OCI-LY1 (cell line): ENCODE measurements at regions not wholly inside any gene's neighbourhood (a gene's known extent, or its start where the extent isn't known, plus 50 kb on each side); places are given as distances from the start of the nearest gene placed in this dataset.

Experiments used
- H2AFZ ChIP-seq: fragments of 200-600 bp; sonication (generic), shearing (Covaris generic); 2 replicates; pipeline ENCODE4 v1.6.0; 2014; ENCODE audit warnings: antibody characterized with exemption, mild to moderate bottlenecking, low read length
- H3F3A ChIP-seq: fragments of 200-600 bp; sonication (generic), shearing (Covaris generic); 2 replicates; pipeline ENCODE4 v1.6.0; 2014; ENCODE audit warnings: mild to moderate bottlenecking, antibody characterized with exemption, low read length, moderate library complexity; ENCODE audit not compliant: insufficient read depth
- H3K27ac ChIP-seq: fragments of 200-600 bp; sonication (generic); 2 replicates; pipeline ENCODE4 v1.5.1; 2014; ENCODE audit warnings: low read length, mixed run types, mild to moderate bottlenecking, low read depth; ENCODE audit not compliant: poor library complexity, severe bottlenecking
- H3K27me3 ChIP-seq: fragments of 200-600 bp; sonication (generic); 2 replicates; pipeline ENCODE4 v1.6.0; 2014; ENCODE audit warnings: antibody characterized with exemption, mild to moderate bottlenecking, low read length, moderate library complexity; ENCODE audit not compliant: insufficient read depth
- H3K36me3 ChIP-seq: fragments of 200-600 bp; sonication (generic); 2 replicates; pipeline ENCODE4 v1.6.1; 2014; ENCODE audit warnings: mild to moderate bottlenecking, antibody characterized with exemption, low read length, moderate library complexity, mixed read lengths; ENCODE audit not compliant: insufficient read depth
- H3K4me1 ChIP-seq: fragments of 200-600 bp; sonication (generic); 2 replicates; pipeline ENCODE4 v1.5.1; 2014; ENCODE audit warnings: mild to moderate bottlenecking, low read length, moderate library complexity; ENCODE audit not compliant: insufficient read depth, severe bottlenecking
- H3K4me2 ChIP-seq: fragments of 200-600 bp; sonication (generic), shearing (Covaris generic); 2 replicates; pipeline ENCODE4 v1.6.1; 2014; ENCODE audit warnings: low read length
- H3K4me3 ChIP-seq: fragments of 200-600 bp; sonication (generic); 2 replicates; pipeline ENCODE4 v1.5.1; 2014; ENCODE audit warnings: low read length, low read depth, mild to moderate bottlenecking, mixed read lengths; ENCODE audit not compliant: poor library complexity, severe bottlenecking
- H3K79me2 ChIP-seq: fragments of 200-600 bp; shearing (Covaris generic); 2 replicates; pipeline ENCODE4 v1.6.1; 2016; ENCODE audit warnings: mixed run types, low read length, mixed read lengths; ENCODE audit not compliant: insufficient read depth
- H3K9ac ChIP-seq: fragments of 200-600 bp; sonication (generic), shearing (Covaris generic); 2 replicates; pipeline ENCODE4 v1.6.1; 2014; ENCODE audit warnings: mild to moderate bottlenecking, low read length, mixed read lengths
- H3K9me2 ChIP-seq: fragments of 200-600 bp; sonication (generic), shearing (Covaris generic); 2 replicates; pipeline ENCODE4 v1.6.1; 2014; ENCODE audit warnings: low read depth, mild to moderate bottlenecking, low read length, mixed read lengths
- H3K9me3 ChIP-seq: fragments of 200-600 bp; shearing (Covaris generic); 2 replicates; pipeline ENCODE4 v1.6.1; 2014; ENCODE audit warnings: low read length, mixed read lengths
- H4K20me1 ChIP-seq: fragments of 200-600 bp; sonication (generic), shearing (Covaris generic); 2 replicates; pipeline ENCODE4 v1.6.0; 2016; ENCODE audit warnings: mild to moderate bottlenecking, low read length; ENCODE audit not compliant: insufficient read depth
- CTCF ChIP-seq: fragments of 200-600 bp; sonication (generic), shearing (Covaris generic); IDR thresholded peaks from 2 replicates; pipeline ENCODE4 v1.5.1; 2017; ENCODE audit warnings: mild to moderate bottlenecking, antibody characterized with exemption, low read length, moderate library complexity, mixed read lengths
- EZH2 ChIP-seq: fragments of 200-600 bp; sonication (generic), shearing (Covaris generic); IDR thresholded peaks from 2 replicates; pipeline ENCODE4 v1.8.0; 2017; ENCODE audit warnings: borderline replicate concordance, mixed run types, mild to moderate bottlenecking, antibody characterized with exemption, low read length, moderate library complexity, mixed read lengths

GRCh38 chr21:27534206-27534605 is 567.3 kb upstream of the ADAMTS5 start:
- Histone ChIP-seq H3K27ac (no peak overlapping the region), H3K36me3 (no peaks in the 10 kb centered on the region), H3K9me2 (no peaks in the 10 kb centered on the region), H3F3A (no peaks in the 10 kb centered on the region), H4K20me1 (no peaks in the 10 kb centered on the region), H3K4me2 (no peak overlapping the region), H2AFZ (no peak overlapping the region), H3K79me2 (no peaks in the 10 kb centered on the region), H3K27me3 (no peaks in the 10 kb centered on the region), H3K4me1 (no peaks in the 10 kb centered on the region), H3K4me3 (no peak overlapping the region), H3K9me3 (no peaks in the 10 kb centered on the region), H3K9ac (no peak overlapping the region)
- TF ChIP-seq EZH2 (no peak), CTCF (no peak)

GRCh38 chr21:27532076-27532475 is 565.2 kb upstream of the ADAMTS5 start:
- H2AFZ ChIP-seq = no peak overlapping the region
- H3K36me3 ChIP-seq = no peaks in the 10 kb centered on the region
- no peaks in the 10 kb centered on the region for H3K79me2 ChIP-seq
- H3K9ac ChIP-seq = no peak overlapping the region
- no peak for TF ChIP-seq EZH2
- no peaks in the 10 kb centered on the region for H3K4me1 ChIP-seq
- H3K4me3 ChIP-seq = no peak overlapping the region
- no peak overlapping the region for H3K27ac ChIP-seq
- no peak overlapping the region for H3K4me2 ChIP-seq
- H3K27me3 ChIP-seq = no peaks in the 10 kb centered on the region
- no peaks in the 10 kb centered on the region for H4K20me1 ChIP-seq
- no peaks in the 10 kb centered on the region for H3K9me3 ChIP-seq
- no peaks in the 10 kb centered on the region for H3K9me2 ChIP-seq
- H3F3A ChIP-seq = no peaks in the 10 kb centered on the region

GRCh38 chr21:27528697-27529096 is 561.8 kb upstream of the ADAMTS5 start:
- Histone ChIP-seq H3K27ac (no peak overlapping the region), H3K4me3 (no peak overlapping the region), H3K4me2 (no peak overlapping the region), H3K9me3 (no peaks in the 10 kb centered on the region), H3K79me2 (no peaks in the 10 kb centered on the region), H3K9me2 (no peaks in the 10 kb centered on the region), H3K36me3 (no peaks in the 10 kb centered on the region), H2AFZ (no peak overlapping the region), H3K27me3 (no peaks in the 10 kb centered on the region), H3F3A (no peaks in the 10 kb centered on the region), H3K4me1 (no peaks in the 10 kb centered on the region), H3K9ac (no peak overlapping the region), H4K20me1 (no peaks in the 10 kb centered on the region)
- TF ChIP-seq EZH2 (no peak), CTCF (no peak)

- Histone ChIP-seq H3K27ac (no peak overlapping the region), H3F3A (no peaks in the 10 kb centered on the region), H3K9me2 (no peaks in the 10 kb centered on the region), H3K4me2 (no peak overlapping the region), H3K4me1 (no peaks in the 10 kb centered on the region), H3K79me2 (no peaks in the 10 kb centered on the region), H3K9me3 (no peaks in the 10 kb centered on the region), H3K9ac (no peak overlapping the region), H4K20me1 (no peaks in the 10 kb centered on the region), H3K27me3 (no peaks in the 10 kb centered on the region), H3K4me3 (no peak overlapping the region), H3K36me3 (no peaks in the 10 kb centered on the region), H2AFZ (no peak overlapping the region)
- TF ChIP-seq EZH2 = no peak
- TF ChIP-seq CTCF = no peak
Observed at GRCh38 chr21:27526451-27526850, 559.6 kb upstream of the ADAMTS5 start.
